ENCODE measurements at regions not wholly inside any gene's neighbourhood (a gene's known extent, or its start where the extent isn't known, plus 50 kb on each side); places are given as distances from the start of the nearest gene placed in this dataset.

GRCh38 chr5:124153588-124153987, 592.9 kb downstream of the ZNF608 start:
- no peaks in the 10 kb centered on the region for H3K4me1 ChIP-seq (ENCODE audit: control insufficient read depth, extremely low read depth, insufficient read depth, low read length)
- TF ChIP-seq GATA2 (IDR thresholded peaks at IDR 0.05; ENCODE audit: insufficient read depth, insufficient read length, low read depth, low read length) (no peak), POLR2A (IDR thresholded peaks at IDR 0.05; ENCODE audit: low read depth, low read length) (no peak), EZH2 (IDR thresholded peaks at IDR 0.05; ENCODE audit: borderline replicate concordance, low read depth, low read length, severe bottlenecking) (no peak), CTCF (IDR thresholded peaks at IDR 0.05; ENCODE audit: extremely low read depth in 1 of 2, insufficient read depth in 1 of 2, low read depth in 1 of 2, low read length in 2 of 2) (no peak), POLR2AphosphoS5 (IDR thresholded peaks at IDR 0.05; ENCODE audit: insufficient read depth, low read depth, low read length) (no peak), MAX (IDR thresholded peaks at IDR 0.05; ENCODE audit: insufficient read depth, insufficient read length) (no peak), FOS (IDR thresholded peaks at IDR 0.05; ENCODE audit: borderline replicate concordance, insufficient read depth, low read length) (no peak)
- FAIRE-seq, result no peak
- H3K4me2 ChIP-seq (ENCODE audit: insufficient read depth, low read length), result no peak overlapping the region
- no peaks in the 10 kb centered on the region for H4K20me1 ChIP-seq (replicated peaks; ENCODE audit: control insufficient read depth, extremely low read depth, insufficient read depth, low read length)
- dilution Hi-C loops (cut with MboI; ENCODE audit: extremely low pct_ligation_motif_present, low sequenced_read_pairs) (no loop called here), intact Hi-C loops (cut with micrococcal nuclease) (no loop called here)
- H3K36me3 ChIP-seq (ENCODE audit: control insufficient read depth in 2 of 2, extremely low read depth in 1 of 2, insufficient read depth in 2 of 2, low read length in 2 of 2), result no peaks in the 10 kb centered on the region
- no peak overlapping the region for H3K4me3 ChIP-seq (replicated peaks in 1 of 3; ENCODE audit: insufficient read depth in 1 of 3, low read depth in 1 of 3, low read length in 3 of 3)
- H3K27ac ChIP-seq (ENCODE audit: insufficient read depth, low read depth, low read length), result no peak overlapping the region
- no peaks in the 10 kb centered on the region for H3K79me2 ChIP-seq (ENCODE audit: control insufficient read depth, insufficient read depth, low read length)
- BruUV-seq (replicated peaks), result no TSS peak
- no peaks in the 10 kb centered on the region for H3K9me1 ChIP-seq (replicated peaks; ENCODE audit: control insufficient read depth, extremely low read depth, insufficient read depth, low read length)
- no peaks in the 10 kb centered on the region for H3K9me3 ChIP-seq (replicated peaks; ENCODE audit: control insufficient read depth, insufficient read depth, low read length)
- POLR2A ChIA-PET, result no interaction called here
- CTCF ChIA-PET, result no interaction called here
- no peak overlapping the region for H2AFZ ChIP-seq (ENCODE audit: low read depth, low read length)
- H3K27me3 ChIP-seq (ENCODE audit: control insufficient read depth in 2 of 2, insufficient read depth in 2 of 2, low read length in 2 of 2), result no peaks in the 10 kb centered on the region
- no peak for DNase-seq (ENCODE audit: low read depth, low spot score)
- no peak overlapping the region for H3K9ac ChIP-seq (replicated peaks; ENCODE audit: extremely low read depth, insufficient read depth, low read length)

Measured in endothelial cell of umbilical vein (primary cell).